Kidney glomerular epithelial cell (primary cell): ENCODE measurements at regions not wholly inside any gene's neighbourhood (a gene's known extent, or its start where the extent isn't known, plus 50 kb on each side); places are given as distances from the start of the nearest gene placed in this dataset.
A peak's percentile ranks its signal among the peaks of the same experiment; 100 is the strongest.
"Not testable (repeated sequence)": the region's sequence is repeated elsewhere in the genome, so short reads cannot be mapped to it uniquely, and the experiment has no call there.

ENCODE experiments used
- DNase-seq: peaks from one replicate; lab custom pipeline; 2025; lab: John Stamatoyannopoulos, UW

DNA sequence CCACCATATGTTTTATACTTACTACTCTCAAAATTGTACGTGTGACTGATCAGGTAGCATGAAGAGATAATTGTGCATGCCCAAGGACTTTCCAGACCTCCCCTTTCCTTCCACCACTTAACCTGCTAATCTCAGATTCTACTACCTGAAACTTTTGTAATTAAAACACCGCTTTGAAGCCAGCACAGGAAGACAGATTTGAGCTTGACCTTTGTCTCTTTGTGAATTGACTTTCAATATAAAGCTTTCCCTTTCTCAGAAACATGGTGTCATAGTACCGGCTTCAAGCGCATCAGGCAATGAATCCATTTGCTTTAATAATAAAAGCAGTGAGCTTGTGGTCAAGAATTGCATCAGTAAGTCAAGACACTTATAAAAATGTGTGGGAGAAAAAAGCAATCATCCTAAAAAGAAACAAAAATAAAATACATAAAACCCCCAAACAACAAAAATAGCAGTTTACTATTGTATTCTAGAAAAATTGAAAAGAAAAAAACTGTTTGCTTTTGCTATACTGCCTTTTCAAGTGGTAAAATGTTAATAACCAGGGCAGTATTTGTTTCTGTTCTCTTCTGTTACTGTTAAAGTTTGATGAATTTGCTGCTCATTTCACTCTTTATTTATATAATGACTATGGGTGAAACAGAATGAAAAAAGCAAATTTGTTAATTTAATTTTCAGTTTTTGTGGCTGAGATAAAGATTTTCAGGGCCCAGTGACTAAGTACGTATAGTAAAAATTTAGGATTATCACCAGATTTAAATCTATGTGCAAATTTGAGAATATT is 2075.3 kb downstream of the PCDH9 start:
- no peak for DNase-seq

DNA sequence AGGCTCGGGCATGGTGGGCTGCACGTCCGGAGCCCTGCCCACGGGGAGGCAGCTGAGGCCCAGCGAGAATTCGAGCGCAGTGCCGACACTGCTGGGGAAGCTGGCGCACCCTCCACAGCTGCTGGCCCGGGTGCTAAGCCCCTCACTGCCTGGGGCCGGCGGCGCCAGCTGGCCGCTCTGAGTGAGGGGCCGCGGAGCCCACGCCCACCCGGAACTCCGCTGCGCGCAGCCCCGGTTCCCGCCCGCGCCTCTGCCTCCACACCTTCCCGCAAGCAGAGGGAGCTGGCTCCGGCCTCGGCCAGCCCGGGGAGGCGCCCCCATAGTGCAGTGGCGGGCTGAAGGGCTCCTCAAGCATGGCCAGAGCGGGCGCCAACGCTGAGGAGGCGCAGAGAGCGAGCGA is 2080.4 kb downstream of the PCDH9 start:
- no peak for DNase-seq

DNA sequence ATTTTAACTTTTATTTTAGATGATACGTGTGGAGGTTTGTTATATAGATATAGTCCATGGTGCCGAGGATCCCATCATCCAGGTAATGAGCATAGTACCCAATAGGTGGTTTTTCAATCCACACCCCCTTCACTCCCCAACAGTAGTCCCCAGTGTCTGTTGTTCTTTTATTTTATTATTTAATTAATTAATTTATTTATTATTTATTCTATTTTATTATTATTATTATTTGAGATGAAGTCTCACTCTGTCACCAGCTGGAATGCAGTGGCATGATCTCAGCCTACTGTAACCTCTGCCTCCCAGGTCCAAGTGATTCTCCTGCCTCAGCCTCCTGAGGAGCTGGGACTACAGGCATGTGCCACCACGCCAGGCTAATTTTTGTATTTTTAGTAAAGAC is 2086.2 kb downstream of the PCDH9 start:
- no peak for DNase-seq

DNA sequence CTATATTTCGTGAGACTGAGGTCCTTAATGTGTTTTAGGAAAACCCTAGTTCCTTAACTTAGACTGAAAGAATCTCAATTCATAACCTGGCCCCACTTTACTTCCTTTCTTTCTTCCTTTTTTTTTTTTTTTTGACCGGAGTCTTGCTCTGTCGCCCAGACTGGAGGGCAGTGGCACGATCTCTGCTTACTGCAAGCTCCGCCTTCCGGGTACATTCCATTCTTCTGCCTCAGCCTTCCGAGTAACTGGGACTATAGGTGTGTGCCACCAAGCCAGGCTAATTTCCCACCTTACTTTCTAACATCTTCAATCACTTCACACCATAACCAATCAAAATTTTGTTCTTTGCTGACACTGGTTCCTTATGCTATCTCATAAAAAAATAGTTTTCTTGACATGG is 2097.0 kb downstream of the PCDH9 start:
- no peak for DNase-seq

DNA sequence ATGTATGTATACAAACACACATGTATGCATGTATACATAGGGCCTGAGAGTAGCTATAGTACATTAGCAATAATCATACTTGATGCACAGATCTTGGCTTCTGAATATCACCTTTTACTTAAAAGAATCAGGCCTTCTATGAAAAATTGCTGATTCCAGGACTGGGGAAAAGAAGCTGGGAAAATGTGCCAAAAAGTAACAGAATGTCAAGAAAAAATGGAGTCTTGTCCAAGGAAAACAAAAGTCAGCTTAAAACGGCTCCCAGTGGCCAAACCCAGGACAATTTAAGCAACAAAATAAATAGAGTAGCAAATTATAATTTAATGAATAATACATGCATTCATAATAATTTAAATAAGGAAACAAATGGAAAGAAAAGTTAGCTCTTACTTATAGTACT is 2104.9 kb downstream of the PCDH9 start:
- no peak for DNase-seq

DNA sequence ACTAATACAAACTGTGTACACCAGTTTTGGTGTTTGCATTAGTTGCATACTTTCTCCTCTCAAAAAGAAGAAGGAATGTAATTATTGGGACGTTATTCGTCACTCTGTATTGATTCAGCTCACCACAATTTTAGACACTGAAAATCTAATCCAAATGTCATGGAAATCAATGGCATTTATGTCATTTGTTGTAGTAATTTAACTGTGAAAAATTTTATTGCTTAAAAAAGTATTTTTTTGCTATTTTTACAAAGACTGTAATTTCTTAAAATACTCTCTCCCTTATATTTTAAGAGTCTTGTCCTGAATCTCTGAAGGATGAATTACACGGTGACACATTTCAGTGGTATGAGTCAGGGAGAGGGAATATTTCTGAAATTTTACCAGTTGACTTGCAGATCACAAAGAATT is 2117.6 kb downstream of the PCDH9 start:
- DNase-seq, result no peak

DNA sequence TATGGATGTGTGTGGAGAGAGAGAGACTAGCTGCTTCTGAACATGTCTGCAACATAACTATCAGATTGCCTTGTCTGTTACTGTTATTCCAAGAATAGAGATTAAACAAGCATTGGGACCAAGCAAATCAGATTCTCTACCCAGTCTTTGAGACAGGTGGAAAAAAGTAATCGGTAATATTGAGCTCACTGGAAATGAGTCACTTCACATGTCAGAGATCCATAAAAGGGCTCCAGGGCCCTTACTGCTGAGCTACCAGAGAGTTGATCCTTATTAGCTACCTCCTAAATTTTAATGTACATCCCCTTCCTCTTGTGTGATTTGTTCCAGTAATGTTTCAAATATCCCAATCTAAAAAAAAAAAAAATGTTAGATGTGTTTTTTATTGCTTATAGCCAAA is 2118.0 kb downstream of the PCDH9 start:
- no peak for DNase-seq

DNA sequence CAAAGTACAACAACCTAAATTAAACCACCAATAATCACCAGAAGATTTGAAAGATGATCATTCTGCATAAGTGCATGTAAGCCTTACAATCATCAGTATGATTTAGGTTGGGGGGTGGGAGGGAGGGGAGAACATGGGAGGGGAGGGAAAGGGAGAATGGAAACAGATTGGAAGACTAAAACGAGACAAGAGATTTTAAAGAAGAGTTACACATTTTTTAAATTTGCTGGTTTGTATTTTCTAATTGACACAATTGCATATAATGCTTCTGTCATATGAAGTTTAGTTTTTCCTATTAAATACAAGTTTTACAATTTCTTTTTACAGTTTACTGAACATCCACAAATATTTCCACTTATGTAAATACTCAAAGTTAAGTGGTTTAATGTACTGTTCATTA is 2118.9 kb downstream of the PCDH9 start:
- DNase-seq, result no peak

DNA sequence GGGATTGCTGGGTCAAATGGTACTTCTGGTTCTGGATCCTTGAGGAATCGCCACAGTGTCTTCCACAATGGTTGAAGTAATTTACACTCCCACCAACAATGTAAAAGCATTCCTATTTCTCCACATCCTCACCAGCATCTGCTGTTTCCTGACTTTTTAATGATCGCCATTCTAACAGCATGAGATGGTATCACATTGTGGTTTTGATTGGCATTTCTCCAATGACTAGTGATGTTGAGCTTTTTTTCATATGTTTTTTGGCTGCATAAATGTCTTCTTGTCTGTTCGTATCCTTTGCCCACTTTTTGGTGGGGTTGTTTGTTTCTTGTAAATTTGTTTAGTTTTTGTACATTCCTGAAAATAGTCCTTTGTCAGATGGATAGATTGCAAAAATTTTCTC is 2125.7 kb downstream of the PCDH9 start:
- not testable (repeated sequence) for DNase-seq

DNA sequence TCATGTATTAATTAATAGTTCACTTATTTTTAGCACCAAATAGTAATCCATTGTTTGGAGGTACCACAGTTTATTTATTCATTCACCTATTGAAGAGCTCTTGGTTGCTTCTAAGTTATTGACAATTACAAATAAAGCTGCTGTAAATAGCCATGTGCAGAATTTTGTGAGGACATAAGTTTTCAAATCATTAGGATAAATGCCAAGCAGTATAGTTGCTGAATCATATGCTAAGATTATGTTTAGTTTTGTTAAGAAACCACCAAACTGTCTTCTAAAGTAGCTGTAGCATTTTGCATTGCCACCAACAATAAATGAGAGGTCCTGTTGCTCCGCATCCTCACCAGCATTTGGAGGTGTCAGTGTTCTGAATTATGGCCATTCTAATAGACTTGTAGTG is 2126.8 kb downstream of the PCDH9 start:
- DNase-seq, result no peak

DNA sequence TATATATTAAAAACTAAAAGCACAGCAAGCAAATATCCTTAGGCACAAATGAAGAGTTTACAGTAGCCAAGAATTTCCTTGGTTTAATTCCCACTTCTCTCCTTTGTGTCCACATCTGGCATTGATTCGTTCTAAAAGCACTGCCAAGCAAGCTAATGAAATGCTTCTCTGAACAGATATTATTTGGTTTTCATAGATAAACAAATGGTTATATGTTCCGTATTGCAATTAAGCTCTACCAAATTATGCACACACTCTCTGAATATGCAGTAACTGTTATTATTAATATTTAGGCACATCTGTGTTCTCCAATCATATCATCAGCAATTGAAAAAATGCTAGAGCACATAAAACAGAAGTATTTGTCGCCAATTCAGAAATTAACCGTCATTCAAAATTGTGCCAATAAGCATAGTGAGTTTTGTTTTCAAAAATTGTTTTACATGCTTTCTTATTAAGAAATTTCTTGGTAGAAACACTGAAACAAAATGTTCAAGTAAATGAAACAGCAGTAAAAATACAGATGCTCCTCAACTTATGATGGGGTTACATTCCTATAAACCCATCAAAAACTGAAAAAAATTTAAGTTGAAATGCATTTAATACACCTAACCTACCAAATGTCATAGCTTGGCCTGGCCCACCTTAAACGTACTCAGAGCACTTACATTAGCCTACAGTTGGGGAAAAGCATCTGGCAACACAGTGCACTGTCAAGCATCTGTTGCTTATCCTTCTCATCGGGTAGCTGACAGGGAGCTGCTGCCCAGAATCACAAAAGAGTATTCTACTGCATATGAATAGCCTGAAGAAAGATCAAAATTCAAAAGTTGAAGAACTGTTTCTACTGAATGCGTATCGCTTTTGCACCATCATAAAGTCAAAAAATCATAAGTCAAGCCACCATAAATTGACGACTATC is 2134.7 kb downstream of the PCDH9 start:
- DNase-seq, result no peak

DNA sequence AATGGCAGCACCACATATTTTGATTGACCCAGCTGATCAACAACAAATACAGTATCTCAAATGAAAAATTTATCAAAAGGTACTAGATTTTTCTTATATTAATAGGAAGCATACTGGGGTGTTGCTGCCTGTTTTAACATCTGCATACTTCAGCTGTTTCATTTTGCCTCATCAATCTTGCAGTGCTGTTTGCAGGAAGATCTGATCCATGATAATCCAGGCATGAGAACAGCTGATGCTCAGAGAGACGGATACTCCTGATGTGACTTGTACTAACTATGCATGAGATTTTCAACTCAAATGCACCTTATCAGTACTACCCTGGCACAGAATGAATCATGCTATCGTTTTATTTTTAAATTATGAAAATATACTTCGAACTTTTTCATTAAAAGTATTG is 2136.8 kb downstream of the PCDH9 start:
- no peak for DNase-seq

DNA sequence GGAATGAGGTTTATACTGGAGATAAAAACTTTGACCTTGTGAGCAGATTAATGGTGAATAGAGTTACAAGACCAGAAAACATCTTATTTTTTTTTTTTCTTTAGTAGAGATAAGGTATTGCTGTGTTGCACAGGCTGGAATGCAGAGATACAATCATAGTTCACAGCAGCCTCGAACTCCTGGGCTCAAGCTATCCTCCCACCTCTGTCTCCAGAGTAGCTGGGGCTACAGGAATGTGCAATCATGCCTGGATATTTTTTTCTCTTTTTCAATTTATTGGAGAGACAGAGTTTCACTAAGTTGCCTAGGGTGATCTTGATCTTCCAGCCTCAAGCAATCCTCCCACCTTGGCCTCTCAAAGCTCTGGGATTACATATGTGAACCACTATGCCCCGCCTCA is 2139.1 kb downstream of the PCDH9 start:
- no peak for DNase-seq

DNA sequence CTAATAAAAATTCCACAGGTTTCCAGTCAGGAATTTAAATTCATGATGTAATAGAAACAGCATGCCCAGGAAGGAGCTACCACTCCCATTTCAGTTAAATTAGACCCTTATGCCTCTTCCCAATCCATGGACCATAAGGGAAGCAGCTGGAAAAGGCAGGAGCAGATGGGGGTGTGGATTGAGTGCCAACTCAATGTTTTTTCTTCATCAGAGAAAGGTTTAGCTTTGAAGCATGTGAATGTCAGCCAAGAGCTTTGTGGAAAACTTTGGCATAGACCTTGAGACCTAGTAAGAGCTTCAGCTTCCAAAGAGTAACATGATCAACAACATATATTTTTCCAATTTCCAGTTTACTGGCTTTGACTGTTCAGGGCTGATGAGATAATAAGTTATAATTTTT is 2139.9 kb downstream of the PCDH9 start:
- no peak for DNase-seq

DNA sequence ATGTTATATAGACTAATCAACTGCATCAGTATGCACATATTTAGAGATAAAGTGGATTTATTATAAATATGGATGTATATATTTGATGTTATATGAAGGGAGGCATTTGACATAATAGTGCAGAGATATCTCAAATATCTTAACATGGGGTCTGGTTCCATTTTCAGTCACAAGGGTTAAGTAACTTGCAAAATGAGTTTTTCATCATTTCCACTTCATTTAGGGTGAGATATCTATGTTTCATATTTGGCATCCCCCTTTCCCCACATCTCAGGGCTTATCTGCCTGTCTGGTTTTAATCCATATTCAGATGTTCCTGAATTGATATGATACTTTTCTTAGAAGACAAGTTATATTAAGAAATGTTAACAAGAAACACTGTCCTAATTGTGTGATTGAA is 2141.2 kb downstream of the PCDH9 start:
- DNase-seq, result no peak

DNA sequence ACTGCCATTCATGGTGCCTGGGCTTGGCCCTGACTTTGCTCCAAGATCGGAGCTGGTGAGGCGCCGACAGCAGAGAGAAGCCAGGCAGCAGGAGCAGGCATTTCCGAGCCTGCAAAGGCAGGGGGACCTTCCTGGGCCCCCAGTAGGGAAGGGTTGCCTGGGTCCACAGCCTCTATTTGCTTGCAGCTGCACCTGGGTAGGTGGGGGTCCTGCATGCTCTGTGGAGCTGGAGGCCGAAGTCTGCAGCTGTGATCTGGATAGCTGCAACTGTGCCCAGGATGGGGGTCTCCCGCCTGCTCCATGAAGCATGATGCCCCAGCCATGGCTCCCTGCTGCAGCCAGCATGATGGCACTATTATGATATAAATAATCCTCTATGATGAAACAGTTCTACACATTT is 2144.2 kb downstream of the PCDH9 start:
- DNase-seq, result no peak

DNA sequence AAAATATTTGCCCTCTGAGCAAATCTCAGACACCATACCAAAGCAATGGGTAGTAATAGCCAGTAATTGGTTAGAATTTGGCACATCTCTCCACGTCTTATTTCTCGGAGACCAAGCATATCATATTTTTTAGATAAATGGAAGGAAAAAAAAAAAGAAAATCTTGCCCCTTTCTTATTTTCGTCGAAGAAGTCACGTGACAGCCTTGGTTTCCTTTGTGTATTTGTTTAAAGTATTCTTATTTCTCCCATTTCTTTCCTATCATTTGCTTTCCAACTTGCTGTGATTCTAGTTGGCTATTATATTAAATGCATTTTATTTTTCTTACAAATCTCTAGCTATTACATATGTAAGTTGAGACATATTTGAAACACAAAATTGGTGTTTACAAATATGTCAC is 2155.9 kb downstream of the PCDH9 start:
- DNase-seq, result no peak

DNA sequence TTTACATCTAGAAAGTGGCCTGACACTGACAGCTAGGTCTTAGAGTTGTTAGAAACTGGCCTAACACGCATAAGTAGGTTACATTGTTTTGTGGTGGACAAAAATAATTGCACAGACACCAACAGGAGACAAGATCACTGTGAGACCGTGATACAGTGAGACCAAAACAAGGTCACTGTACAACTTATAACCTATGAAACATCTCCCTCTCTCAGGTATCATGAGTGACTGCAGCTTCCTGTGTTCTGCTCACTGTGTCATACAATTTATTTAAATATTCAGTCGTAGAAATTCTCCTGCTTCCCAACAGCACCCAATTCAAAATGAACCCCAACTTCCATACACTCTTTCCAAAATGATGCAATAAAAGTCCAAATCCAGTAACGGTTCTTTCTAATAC is 2165.2 kb downstream of the PCDH9 start:
- DNase-seq, result no peak

DNA sequence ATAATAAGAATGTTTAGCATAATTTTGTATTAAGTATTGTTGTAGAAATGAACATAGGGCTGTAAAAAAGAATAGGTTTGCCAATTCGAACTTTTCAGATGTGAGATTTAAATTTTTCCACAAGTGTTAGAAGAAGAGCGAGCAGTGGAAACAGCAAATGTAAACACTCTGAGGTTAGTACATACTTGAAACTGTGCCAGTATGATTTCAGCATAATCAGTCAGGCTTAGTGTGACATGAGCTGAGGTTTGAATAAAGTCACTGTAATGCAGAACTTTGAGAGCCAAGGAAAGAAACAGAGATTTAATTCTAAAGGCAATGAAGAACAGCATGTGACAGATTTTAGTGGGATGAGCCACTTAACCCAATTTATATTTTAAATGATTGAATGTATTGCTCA is 2166.4 kb downstream of the PCDH9 start:
- DNase-seq, result peak; percentile 9

DNA sequence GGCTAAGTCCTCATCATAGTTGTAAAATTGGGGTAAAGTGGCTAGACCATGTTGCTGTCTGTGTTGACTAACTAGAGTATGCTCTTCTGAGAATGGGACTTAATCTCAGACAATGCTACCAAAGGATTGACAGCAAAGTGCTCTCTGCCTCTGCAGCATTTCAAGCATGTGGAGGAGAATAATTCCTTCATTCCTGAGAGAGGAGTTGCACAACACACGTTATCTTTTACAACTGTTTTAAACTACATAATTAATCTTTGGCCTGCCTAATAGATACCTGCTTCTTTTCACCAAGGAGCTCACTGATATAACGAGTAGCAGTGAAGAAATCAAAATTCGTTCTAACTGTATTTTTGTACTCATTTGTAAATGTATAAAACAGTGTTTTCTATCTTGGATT is 2172.2 kb downstream of the PCDH9 start:
- DNase-seq, result no peak

DNA sequence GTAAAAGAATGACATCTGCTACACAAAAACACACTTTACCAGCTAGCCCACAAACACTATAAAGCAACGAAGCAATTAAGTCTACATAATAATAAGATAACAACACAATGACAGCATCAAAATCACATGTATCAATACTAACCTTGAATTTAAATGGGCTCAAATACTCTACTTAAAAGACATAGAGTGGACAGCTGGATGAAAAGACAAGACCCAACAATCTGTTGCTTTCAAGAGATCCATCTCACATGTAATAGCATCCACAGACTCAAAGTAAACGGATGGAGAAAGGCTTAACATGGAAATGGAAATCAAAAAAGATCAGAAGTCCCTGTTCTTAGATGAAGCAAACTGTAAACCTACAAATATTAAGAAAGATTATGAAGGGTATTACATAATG is 2175.9 kb downstream of the PCDH9 start:
- DNase-seq, result no peak

DNA sequence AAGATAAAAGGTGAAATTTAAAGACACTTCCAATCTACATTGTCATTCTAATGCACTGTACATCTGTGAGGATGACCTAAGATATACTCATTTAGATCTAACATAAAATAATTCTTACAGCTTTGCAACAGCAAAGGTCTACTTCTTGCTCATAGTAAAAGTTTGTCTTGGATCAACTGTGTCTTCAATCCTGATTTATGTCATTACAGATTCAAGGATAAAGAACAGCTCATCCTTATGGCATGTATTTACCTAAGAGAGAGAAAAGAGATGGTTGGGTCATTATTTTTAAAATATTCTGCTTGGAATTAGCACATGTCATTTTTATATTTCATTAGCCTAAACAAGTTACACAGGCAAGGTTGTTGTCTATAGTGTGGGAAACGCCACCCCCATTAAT is 2193.1 kb downstream of the PCDH9 start:
- DNase-seq, result no peak

DNA sequence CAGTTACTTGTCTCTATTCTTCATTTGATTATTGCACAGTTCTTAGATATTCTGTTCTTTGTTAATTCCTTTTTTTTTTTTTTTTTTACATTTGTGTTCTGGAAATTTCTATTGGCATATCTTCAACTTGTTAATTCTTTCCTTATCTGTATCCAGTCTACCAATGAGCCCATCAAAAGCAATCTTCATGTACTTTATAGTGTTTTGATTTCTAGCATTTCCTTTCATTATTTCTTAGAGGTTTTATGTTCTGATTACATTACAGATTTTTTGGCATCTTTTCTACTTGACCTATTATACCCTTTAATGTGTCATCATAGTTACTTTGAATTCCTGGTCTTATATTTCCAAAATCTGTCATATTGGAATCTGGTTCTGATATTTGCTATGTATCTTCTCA is 2194.8 kb downstream of the PCDH9 start:
- no peak for DNase-seq
